ENCODE measurements at regions not wholly inside any gene's neighbourhood (a gene's known extent, or its start where the extent isn't known, plus 50 kb on each side); places are given as distances from the start of the nearest gene placed in this dataset.

- DNase-seq, result no peak
Measured at GRCh38 chr6:43917878-43918382, 147.9 kb downstream of the VEGFA start.

DNA sequence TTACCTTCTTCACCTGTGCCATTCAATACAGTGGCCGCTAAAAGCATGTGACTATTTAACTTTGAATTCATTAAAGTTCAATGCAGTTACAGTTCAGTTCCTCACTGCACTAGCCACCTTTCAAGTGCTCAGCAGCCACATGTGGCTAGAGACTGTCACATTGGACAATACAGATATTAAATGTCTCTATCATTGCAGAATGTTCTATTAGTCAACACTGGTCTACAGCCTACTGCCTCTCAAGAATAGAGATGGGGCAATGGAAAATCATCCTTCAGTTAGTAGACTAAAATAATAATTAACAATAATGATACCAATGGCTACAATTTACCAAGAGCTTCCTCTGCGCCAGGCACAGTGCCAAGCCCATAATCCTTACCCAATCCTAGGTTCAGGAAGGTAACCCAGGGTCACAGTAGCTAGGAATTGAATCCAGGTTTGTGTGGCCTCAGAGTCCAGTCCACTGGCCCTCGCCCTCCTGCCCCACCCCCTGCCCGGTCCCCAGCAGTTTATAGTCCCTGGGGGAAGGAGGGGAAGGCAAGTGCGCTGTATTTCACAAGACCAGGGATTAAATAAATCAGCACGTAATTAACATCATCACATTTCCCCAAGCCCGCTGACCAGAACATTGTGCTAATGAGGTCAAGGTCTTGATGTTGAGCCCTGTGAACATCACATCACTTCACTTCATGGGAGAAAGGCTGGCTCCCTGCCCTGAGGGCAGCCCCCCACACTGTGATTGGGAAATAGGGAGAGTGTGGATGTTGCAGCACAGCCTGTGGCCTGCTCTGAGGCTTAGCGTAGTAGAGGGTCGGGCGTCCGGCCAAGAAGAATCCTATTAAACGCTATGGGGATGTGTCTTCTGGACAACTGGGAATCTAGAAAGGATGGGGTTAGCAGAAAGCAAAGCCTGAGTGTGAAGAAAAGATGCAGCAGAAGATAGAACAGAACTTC is 147.2 kb downstream of the VEGFA start:
- DNase-seq, result no peak

DNA sequence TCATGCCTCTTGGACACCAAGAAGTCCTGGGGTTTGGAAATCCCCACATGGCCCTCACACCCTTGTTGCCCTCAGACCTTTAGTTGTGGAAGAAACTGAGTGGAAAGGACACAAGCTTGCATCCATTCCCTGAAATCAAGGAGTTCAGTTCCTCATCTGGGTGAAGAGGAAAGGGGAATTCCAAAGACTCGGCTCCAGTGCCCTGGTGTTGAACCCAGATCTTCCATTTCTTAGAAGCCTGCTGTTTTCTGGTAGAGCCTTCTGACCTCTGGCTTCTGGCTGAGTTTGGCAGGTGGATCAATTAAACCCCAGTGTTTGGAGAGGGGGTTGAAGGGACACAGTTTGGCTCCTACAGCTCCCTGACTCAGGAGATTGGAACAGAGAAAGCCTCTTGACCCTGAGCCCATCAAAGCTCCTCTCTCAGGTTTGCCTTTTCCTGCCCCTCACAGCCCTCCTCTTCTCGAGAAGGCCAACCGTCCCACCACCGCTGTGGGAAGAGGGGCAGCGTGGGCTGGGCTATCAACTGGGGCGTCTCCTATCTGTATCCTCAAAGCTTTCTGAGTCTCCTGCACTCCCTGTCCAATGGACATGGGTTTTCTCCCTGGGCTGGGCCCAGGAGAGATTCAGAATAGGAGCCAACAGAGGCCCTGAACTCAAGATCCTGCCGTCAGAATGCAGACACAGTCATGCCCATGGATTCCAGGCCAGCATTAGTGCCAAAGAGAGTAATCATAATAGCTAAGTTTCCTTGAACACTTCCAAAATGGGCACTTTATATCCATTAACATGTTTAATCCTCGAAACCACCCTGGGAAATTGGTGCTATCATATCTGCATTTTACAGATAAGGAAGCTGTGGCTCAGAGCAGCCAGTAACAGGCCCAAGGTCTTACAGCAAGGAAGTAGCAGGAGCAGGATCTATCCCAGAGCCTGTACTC is 146.2 kb downstream of the VEGFA start:
- no peak for DNase-seq

GRCh38 chr6:43915208-43915869 is 145.3 kb downstream of the VEGFA start:
- no peak for DNase-seq

- DNase-seq, result no peak
Measured at GRCh38 chr6:43914272-43915147, 144.5 kb downstream of the VEGFA start.

- DNase-seq, result no peak
Measured at GRCh38 chr6:43913375-43914271, 143.6 kb downstream of the VEGFA start.

- no peak for DNase-seq
Measured at GRCh38 chr6:43912598-43913371, 142.8 kb downstream of the VEGFA start.

- no peak for DNase-seq
Measured at GRCh38 chr6:43912116-43912577, 142.1 kb downstream of the VEGFA start.

DNA sequence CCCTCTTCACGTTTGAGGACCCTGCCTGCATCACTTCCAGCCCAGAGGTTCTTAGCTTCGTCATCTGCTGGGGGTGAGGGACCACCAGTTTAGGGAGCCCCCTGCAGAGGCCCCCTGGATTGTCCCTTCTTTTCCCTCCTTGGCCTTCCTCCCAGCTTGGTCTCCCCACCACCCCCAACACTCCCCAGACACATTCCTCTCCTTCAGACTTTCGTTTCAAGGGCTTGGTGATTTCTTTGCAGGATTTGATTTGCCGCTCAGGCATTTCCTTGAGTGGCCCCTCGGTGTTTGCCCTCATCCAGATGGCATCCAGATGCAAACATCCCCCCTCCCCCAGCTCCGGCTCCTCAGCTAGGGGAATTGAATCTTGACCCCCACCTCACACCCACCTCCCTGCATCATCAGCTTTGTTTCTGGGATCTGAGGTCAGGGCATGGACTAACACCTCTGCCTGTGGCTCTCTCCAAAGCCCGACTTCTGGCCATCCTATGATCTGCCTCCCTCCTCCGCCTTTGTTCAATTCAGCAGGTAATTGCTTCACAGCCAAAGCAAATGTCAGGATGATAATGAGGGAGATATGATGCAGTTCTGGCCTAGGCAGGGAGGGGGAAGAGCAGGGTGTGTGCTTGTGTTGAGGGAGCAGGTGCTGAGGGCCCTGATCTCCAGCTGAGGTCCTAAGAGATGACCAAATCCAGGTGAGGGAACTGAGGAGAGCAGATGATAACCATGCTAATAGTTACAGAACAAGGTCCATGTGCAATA is 141.5 kb downstream of the VEGFA start:
- no peak for DNase-seq

GRCh38 chr6:43910638-43911353 is 140.8 kb downstream of the VEGFA start:
- DNase-seq, result no peak

GRCh38 chr6:43910149-43910637 is 140.2 kb downstream of the VEGFA start:
- DNase-seq, result no peak

DNA sequence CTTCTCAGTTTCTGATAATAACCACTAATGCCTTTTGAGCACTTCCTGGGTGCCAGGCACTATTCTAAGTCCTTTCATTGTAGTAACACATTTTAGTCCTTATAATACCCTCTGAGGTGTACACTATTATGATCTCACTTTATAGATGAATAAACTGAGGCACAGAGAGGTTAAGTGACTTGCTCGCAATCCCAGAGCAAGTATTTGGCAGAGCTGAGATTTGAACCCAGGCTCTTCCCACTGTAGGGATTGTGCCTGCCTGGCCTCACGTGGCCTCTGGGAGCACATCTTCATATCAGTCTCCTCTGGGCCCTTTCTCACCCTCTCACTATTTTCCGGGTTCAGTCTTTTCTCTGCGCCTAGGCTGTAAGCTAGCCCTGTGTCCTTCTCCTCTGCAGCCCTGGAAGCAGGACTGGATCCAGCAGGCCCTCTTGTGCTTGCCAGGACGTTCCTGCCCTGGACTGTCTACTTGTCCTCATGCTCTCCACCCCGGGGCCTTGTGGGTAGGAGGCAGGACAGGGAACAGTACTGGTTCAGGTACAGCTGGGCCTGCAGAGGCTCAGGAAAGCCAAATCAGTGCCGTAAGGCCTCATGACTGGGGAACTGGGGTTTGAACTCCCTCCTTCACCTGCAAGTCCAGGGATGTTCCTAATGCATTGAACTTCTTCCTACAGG is 139.6 kb downstream of the VEGFA start:
- DNase-seq, result no peak

DNA sequence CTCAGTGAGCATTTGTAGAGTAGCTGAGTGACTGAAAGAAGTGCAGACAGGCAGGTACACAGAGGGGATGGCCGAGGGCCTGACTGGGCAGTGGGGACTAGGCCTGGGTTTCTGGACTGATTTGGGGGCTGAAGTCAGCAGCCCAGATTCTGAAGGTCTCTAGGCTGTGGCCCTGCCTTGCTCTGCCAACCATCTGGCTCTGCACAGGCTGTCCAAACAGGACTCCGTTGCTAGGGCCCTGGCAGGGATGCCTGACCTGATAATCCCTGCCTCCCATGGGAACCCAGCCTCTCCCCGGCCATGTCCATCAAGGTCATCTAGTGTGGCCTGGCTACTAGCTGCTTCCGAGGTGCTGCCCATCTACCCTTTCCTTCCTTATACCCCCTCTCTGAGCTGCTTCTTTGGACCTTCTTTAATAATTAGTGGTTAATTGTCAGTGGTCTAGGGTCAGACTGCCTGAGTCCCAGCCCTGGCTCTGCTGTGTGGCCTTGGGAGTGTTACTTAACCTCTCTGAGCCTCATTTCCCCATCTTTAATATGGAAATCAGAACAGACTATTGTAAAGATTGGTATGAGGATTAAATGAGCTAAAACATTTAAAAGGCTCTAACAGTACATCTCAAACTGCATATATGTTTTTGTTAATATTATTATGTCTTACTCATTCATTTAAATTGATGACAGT is 137.9 kb downstream of the VEGFA start:
- DNase-seq, result no peak

DNA sequence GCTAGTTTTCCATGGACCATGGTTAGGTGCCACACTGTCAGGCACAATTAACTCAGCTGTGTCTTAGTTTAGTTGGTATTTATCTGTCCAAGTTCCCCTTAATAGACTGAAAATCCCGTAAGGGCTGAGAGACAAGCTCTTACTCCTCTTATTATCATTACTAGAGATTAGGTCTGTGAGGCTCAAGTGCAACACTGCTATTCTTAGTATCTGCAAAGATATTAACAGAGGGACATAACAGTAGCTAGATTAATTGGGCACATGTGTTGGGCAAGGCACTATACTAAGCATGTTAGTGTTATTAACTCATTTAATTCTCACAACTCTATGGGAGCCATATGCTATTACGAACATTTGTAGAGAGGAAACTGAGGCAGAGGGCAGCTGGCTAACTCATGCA is 137.3 kb downstream of the VEGFA start:
- no peak for DNase-seq

- no peak for DNase-seq
Measured at GRCh38 chr6:43904311-43905123, 134.5 kb downstream of the VEGFA start.

All from occipital lobe (tissue), 1 donor.